H9 (cell line): ENCODE measurements at regions not wholly inside any gene's neighbourhood (a gene's known extent, or its start where the extent isn't known, plus 50 kb on each side); places are given as distances from the start of the nearest gene placed in this dataset.

ENCODE experiments used
- DNase-seq: peaks from one replicate; pipeline ENCODE4 v3.0.0-alpha.2; 2017
- H2AFZ ChIP-seq: one replicate; pipeline ENCODE4 v1.6.1; 2013; ENCODE audit warnings: mild to moderate bottlenecking, low read length, control low read depth, moderate library complexity
- H2AK5ac ChIP-seq: 2 replicates; pipeline ENCODE4 v1.6.1; 2013; ENCODE audit warnings: low read length, control low read depth, mixed read lengths; ENCODE audit not compliant: insufficient read length
- H2BK120ac ChIP-seq: one replicate; pipeline ENCODE4 v1.6.1; 2013; ENCODE audit warnings: low read depth, mild to moderate bottlenecking, low read length, control low read depth, inconsistent platforms; ENCODE audit not compliant: poor library complexity, severe bottlenecking
- H2BK12ac ChIP-seq: 2 replicates; pipeline ENCODE4 v1.6.1; 2013; ENCODE audit warnings: low read length, control low read depth, mixed read lengths, low read depth; ENCODE audit not compliant: insufficient read length
- H2BK15ac ChIP-seq: 2 replicates; pipeline ENCODE4 v1.6.1; 2013; ENCODE audit warnings: low read depth, low read length, control low read depth
- H2BK20ac ChIP-seq: one replicate; pipeline ENCODE4 v1.6.1; 2013; ENCODE audit warnings: low read depth, mild to moderate bottlenecking, low read length, control low read depth, inconsistent platforms; ENCODE audit not compliant: poor library complexity, severe bottlenecking
- H2BK5ac ChIP-seq: 2 replicates; pipeline ENCODE4 v1.6.1; 2013; ENCODE audit warnings: low read length, control low read depth, mixed read lengths; ENCODE audit not compliant: insufficient read length
- H3K14ac ChIP-seq: 2 replicates; pipeline ENCODE4 v1.6.1; 2013; ENCODE audit warnings: low read length, control low read depth; ENCODE audit not compliant: insufficient read depth
- H3K18ac ChIP-seq: 2 replicates; pipeline ENCODE4 v1.6.1; 2013; ENCODE audit warnings: low read depth, mild to moderate bottlenecking, mixed read lengths, low read length, control low read depth; ENCODE audit not compliant: insufficient read length
- H3K23ac ChIP-seq: 2 replicates; pipeline ENCODE4 v1.6.1; 2013; ENCODE audit warnings: low read length, control low read depth, mixed read lengths, low read depth; ENCODE audit not compliant: insufficient read length
- H3K23me2 ChIP-seq: 2 replicates; pipeline ENCODE4 v1.6.1; 2013; ENCODE audit warnings: low read depth, mild to moderate bottlenecking, mixed read lengths, low read length, control low read depth; ENCODE audit not compliant: insufficient read length, poor library complexity, severe bottlenecking
- H3K27ac ChIP-seq: 2 replicates; pipeline ENCODE4 v1.5.1; 2013; ENCODE audit warnings: low read length, control low read depth, mixed read lengths, low read depth; ENCODE audit not compliant: insufficient read length
- H3K27me3 ChIP-seq: 2 replicates; pipeline ENCODE4 v1.6.1; 2013; ENCODE audit warnings: low read length, control low read depth, inconsistent platforms; ENCODE audit not compliant: insufficient read depth
- H3K4ac ChIP-seq: 2 replicates; pipeline ENCODE4 v1.6.1; 2013; ENCODE audit warnings: low read depth, mild to moderate bottlenecking, control low read depth, inconsistent platforms, low read length, moderate library complexity
- H3K4me1 ChIP-seq: 2 replicates; pipeline ENCODE4 v1.6.1; 2013; ENCODE audit warnings: low read length, control low read depth, inconsistent platforms; ENCODE audit not compliant: insufficient read depth
- H3K4me2 ChIP-seq: 2 replicates; pipeline ENCODE4 v1.6.1; 2013; ENCODE audit warnings: low read length, control low read depth, mixed read lengths; ENCODE audit not compliant: insufficient read length, insufficient read depth
- H3K56ac ChIP-seq: 2 replicates; pipeline ENCODE4 v1.6.1; 2013; ENCODE audit warnings: low read depth, mild to moderate bottlenecking, mixed read lengths, low read length, control low read depth; ENCODE audit not compliant: insufficient read length
- H3K79me1 ChIP-seq: 2 replicates; pipeline ENCODE4 v1.6.1; 2013; ENCODE audit warnings: low read depth, mild to moderate bottlenecking, moderate library complexity, low read length, control low read depth, inconsistent platforms; ENCODE audit not compliant: insufficient read depth, poor library complexity, severe bottlenecking
- H3K79me2 ChIP-seq: 2 replicates; pipeline ENCODE4 v1.6.1; 2013; ENCODE audit warnings: low read length, control low read depth, inconsistent platforms; ENCODE audit not compliant: insufficient read depth
- H3K9ac ChIP-seq: 2 replicates; pipeline ENCODE4 v1.6.1; 2013; ENCODE audit warnings: low read length, control low read depth, mixed read lengths; ENCODE audit not compliant: insufficient read length; ENCODE audit errors: extremely low read depth
- H3K9me3 ChIP-seq: one replicate; pipeline ENCODE4 v1.6.1; 2013; ENCODE audit warnings: low read depth, low read length, inconsistent platforms; ENCODE audit not compliant: control insufficient read depth
- H3T11ph ChIP-seq: one replicate; pipeline ENCODE4 v1.6.1; 2013; ENCODE audit warnings: mild to moderate bottlenecking, low read length, control low read depth, inconsistent platforms
- H4K20me1 ChIP-seq: one replicate; pipeline ENCODE4 v1.6.1; 2013; ENCODE audit not compliant: control insufficient read depth, insufficient read length, insufficient read depth
- H4K5ac ChIP-seq: 2 replicates; pipeline ENCODE4 v1.6.1; 2013; ENCODE audit warnings: low read depth, mild to moderate bottlenecking, mixed read lengths, low read length, control low read depth; ENCODE audit not compliant: insufficient read length
- H4K8ac ChIP-seq: replicated peaks from 2 replicates; pipeline ENCODE4 v1.6.1; 2013; ENCODE audit warnings: low read length, control low read depth, mixed read lengths, low read depth; ENCODE audit not compliant: insufficient read length
- H4K91ac ChIP-seq: 2 replicates; pipeline ENCODE4 v1.6.1; 2013; ENCODE audit warnings: low read depth, mild to moderate bottlenecking, moderate library complexity, mixed read lengths, low read length, control low read depth; ENCODE audit not compliant: insufficient read length
- H3K27ac Mint-ChIP-seq, 3 experiments: 2 replicates in 2 of 3; 3 replicates in 1 of 3; pipeline ENCODE4 v1.8.0; 2020 to 2021; ENCODE audit warnings: mixed read lengths in 3 of 3, mild to moderate bottlenecking in 1 of 3, moderate library complexity in 1 of 3
- H3K27me3 Mint-ChIP-seq: 2 replicates; pipeline ENCODE4 v1.8.0; 2021; ENCODE audit warnings: low read depth, mild to moderate bottlenecking, moderate library complexity, mixed read lengths
- H3K36me3 Mint-ChIP-seq, 3 experiments: 2 replicates in 2 of 3; 3 replicates in 1 of 3; pipeline ENCODE4 v1.8.0; 2020 to 2021; ENCODE audit warnings: low read depth in 3 of 3, mixed read lengths in 3 of 3; ENCODE audit not compliant: insufficient read depth in 1 of 3
- H3K4me1 Mint-ChIP-seq, 2 experiments: 2 replicates each; pipeline ENCODE4 v1.8.0; 2020; ENCODE audit warnings: mixed read lengths in 2 of 2
- H3K4me3 Mint-ChIP-seq, 2 experiments: 2 replicates in 1 of 2; 3 replicates in 1 of 2; pipeline ENCODE4 v1.8.0; 2020 to 2021; ENCODE audit warnings: mild to moderate bottlenecking in 2 of 2, mixed read lengths in 2 of 2, moderate library complexity in 1 of 2
- H3K9me3 Mint-ChIP-seq, 2 experiments: 2 replicates in 1 of 2; 3 replicates in 1 of 2; pipeline ENCODE4 v1.8.0; 2020; ENCODE audit warnings: mild to moderate bottlenecking in 2 of 2, mixed read lengths in 2 of 2, moderate library complexity in 1 of 2
- CTCF ChIP-seq: fragments of 200-600 bp; sonication (generic); conservative IDR thresholded peaks from 3 replicates; pipeline ENCODE4 v1.8.0; 2021; ENCODE audit warnings: antibody characterized with exemption, mild to moderate bottlenecking
- WGBS: extraction: QIAGEN DNeasy Blood & Tissue Kit; methylation state at CpG from one replicate; pipeline ENCODE4 v1.1.7; 2013; ENCODE audit warnings: missing lambda C conversion rate, low lambda C conversion rate, mixed read lengths; ENCODE audit not compliant: insufficient read length; ENCODE audit errors: extremely low coverage; 5-methylcytosine and 5-hydroxymethylcytosine counted together

GRCh38 chr2:156704617-156705016 lies 268.4 kb downstream of the GPD2 start:
- no peak overlapping the region for H3K4me3 Mint-ChIP-seq
- H2BK15ac ChIP-seq = no peak overlapping the region
- no peak overlapping the region for H2AFZ ChIP-seq
- no peak overlapping the region for H3K56ac ChIP-seq
- H4K91ac ChIP-seq = no peak overlapping the region
- H2AK5ac ChIP-seq = no peak overlapping the region
- no peak overlapping the region for H2BK5ac ChIP-seq
- no peaks in the 10 kb centered on the region for H3K9me3 ChIP-seq
- H3K27ac ChIP-seq = no peak overlapping the region
- H3K18ac ChIP-seq = no peak overlapping the region
- DNase-seq = no peak
- H3K14ac ChIP-seq = no peak overlapping the region
- no peak overlapping the region for H3T11ph ChIP-seq
- H2BK120ac ChIP-seq = no peak overlapping the region
- H3K4me2 ChIP-seq = no peak overlapping the region
- no peaks in the 10 kb centered on the region for H3K9me3 Mint-ChIP-seq
- H2BK20ac ChIP-seq = no peak overlapping the region
- no peaks in the 10 kb centered on the region for H3K23me2 ChIP-seq
- H3K79me1 ChIP-seq = no peaks in the 10 kb centered on the region
- H3K79me2 ChIP-seq = no peaks in the 10 kb centered on the region
- peaks cover 2% of the 10 kb centered on the region; the same call in 1 of the 2 replicates for H3K4me1 ChIP-seq
- H2BK12ac ChIP-seq = no peak overlapping the region
- H4K5ac ChIP-seq = no peak overlapping the region
- no peaks in the 10 kb centered on the region for H3K27me3 ChIP-seq
- no peak overlapping the region for H4K8ac ChIP-seq
- H3K4me1 Mint-ChIP-seq = peaks cover 39 to 41% of the 10 kb centered on the region in 2 experiments
- no peak overlapping the region for H3K9ac ChIP-seq
- H3K27ac Mint-ChIP-seq = 0 out of 7 replicates have a peak overlapping the region, but pooled peaks of 1 of the 3 experiments have one; percentile 12
- no CpG with 5 or more reads among the region's 3 CpGs for WGBS
- no peak overlapping the region for H3K4ac ChIP-seq
- no peaks in the 10 kb centered on the region for H3K27me3 Mint-ChIP-seq
- peaks cover 0 to 2% (median 0%) of the 10 kb centered on the region in 3 experiments; a peak in 1 of 7 replicates for H3K36me3 Mint-ChIP-seq
- no peak overlapping the region for H3K23ac ChIP-seq
- TF ChIP-seq CTCF = no peak
- H4K20me1 ChIP-seq = no peaks in the 10 kb centered on the region
